GM19239 (cell line): ENCODE measurements at regions not wholly inside any gene's neighbourhood (a gene's known extent, or its start where the extent isn't known, plus 50 kb on each side); places are given as distances from the start of the nearest gene placed in this dataset.

Source experiments
- DNase-seq: peaks from one replicate; pipeline ENCODE4 v3.0.0; 2011; ENCODE audit warnings: low spot score; ENCODE audit not compliant: insufficient read length
- FAIRE-seq: peaks from 2 replicates; lab custom pipeline; 2011; peaks lifted over from hg19 to GRCh38; lab: Jason Lieb, UNC

DNA sequence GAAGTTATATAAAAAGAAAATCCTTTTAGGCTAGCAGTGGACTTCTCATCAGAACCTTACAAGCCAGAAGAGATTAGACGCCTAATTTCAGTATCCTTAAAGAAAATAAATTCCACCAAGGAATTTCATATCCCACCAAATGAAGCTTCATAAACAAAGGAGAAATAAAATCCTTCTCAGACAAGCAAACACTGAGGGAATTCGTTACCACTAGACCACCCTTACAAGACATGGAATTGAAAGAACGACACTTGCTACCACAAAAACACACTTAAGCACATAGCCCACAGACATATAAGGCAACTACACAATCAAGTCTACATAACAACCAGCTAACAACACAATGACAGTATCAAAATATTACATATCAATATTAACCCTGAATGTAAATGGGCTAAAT is 299.2 kb downstream of the TOX3 start:
- no peak for FAIRE-seq
- DNase-seq: no peak

- FAIRE-seq: no peak
Observed at GRCh38 chr16:52238710-52239109, 308.2 kb downstream of the TOX3 start.

GRCh38 chr16:52237823-52238222 is 309.1 kb downstream of the TOX3 start:
- DNase-seq (no peak), FAIRE-seq (no peak)

More at GRCh38 chr16:52238710-52239109, 308.2 kb downstream of the TOX3 start:
- DNase-seq: no peak

GRCh38 chr16:52235186-52235585 is 311.8 kb downstream of the TOX3 start:
- DNase-seq (no peak), FAIRE-seq (no peak)

DNA sequence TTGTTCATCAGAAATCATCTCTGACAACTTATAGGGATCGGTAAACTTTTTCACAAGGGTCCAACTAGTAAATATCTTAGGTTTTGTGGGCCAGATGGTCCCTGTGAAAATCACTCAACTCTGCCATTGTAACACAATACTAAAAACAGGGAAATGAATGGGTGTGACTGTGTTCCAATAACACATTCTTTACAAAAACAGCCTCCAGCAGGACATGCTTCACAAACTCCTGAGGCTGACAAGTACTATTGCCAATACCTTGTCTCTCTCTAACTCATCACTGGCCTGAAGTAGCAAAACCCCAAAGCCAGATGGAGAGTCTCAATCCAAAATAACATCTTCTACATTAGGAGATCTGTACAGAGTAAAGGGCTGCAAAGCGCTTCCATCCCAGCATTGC is 312.3 kb downstream of the TOX3 start:
- FAIRE-seq (no peak), DNase-seq (no peak)

GRCh38 chr16:52229471-52229870 is 317.5 kb downstream of the TOX3 start:
- FAIRE-seq: no peak
- DNase-seq: no peak

DNA sequence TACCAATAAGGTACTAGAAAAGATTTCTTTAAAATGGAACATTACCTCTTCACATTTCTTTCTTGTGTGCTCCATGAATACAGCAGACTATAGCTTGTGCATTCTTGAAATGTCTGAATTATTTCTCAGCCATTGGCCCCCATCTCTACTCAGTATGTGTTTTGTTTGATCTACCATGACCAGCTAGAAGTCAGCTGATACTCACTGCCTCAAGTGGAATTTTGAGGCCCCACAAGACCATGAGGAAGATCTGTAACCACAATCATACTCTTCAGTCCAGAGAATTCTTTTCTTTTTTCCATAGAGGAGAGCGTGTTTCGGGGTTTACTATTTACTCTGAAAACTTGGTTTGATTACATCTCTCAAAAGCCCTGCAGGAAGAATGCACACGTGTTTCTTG is 319.1 kb downstream of the TOX3 start:
- no peak for FAIRE-seq
- no peak for DNase-seq

DNA sequence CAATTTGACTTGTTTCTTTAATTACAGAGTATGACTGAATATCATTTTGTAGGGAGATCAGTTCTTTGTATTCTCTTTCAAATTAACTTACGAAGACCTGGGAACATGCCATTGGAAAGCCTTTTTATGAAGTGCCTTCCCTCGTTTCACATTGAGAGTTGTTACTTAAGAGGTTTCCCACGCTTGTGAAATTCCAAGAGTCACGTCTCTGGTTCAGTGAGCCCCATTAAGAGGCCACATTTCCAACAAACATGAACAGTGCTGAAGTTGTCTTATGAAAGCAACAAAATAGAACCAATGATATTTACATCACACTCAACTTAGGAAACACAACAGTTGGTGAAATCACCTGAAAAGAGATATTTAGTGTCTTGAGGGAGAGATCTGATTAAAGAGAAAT is 334.1 kb downstream of the TOX3 start:
- DNase-seq (no peak), FAIRE-seq (no peak)

DNA sequence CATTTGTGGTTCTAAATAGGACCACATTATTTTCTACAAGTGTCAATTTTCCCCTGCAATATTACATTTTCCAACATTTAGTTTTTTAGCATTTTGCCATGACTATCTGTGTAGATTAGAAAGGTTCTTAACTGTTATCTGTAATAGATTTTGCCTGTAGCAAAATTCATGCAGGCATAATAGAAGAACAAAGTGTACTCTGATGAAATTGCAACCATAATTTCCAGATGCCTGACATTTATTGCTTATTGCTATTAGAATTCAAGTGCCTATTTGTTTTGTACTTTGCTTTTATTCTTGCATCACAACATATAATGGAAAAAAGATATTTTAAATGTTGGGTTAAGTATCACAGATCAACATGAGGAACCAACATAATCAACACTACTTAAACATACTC is 337.7 kb downstream of the TOX3 start:
- FAIRE-seq (no peak), DNase-seq (no peak)

DNA sequence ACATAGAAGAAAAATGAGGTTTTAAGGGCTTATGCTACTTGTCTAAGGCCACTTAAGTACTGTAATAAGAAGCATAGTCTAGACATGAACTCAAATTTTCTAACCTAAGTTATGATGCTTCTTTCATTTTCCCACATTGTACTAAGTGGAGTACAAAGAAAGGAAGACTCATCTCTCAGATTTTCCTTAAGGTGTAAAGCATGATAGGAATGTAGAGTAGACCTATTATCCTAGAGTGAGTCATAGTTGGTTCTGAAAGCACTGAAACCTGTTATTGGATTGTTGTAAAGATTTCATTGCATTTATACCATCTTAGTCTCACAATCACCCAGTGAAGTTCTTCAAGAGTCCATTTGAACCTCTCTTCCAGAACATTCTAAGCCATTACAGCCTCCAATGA is 343.8 kb downstream of the TOX3 start:
- FAIRE-seq: no peak
- DNase-seq: no peak

DNA sequence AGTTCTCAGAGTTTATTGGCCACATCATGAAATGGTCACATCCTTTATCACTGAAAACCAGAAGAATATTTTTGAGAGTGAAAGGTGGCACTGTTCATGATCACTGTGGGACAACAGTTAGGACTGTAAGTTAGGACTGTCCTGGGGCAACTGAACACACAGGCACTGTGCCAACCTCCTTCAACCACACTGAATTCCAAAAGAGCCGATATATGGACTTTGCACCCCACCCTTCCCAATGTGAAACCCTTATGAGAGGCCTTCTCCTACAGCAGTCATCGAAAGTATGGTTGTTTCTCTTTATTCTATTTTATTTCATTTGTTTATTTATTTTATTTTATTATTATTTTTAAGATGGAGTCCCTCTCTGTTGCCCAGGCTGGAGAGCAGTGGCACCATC is 353.5 kb downstream of the TOX3 start:
- no peak for FAIRE-seq
- DNase-seq: no peak

GRCh38 chr16:52191531-52192134 is 355.3 kb downstream of the TOX3 start:
- peak; percentile 39 for DNase-seq

DNA sequence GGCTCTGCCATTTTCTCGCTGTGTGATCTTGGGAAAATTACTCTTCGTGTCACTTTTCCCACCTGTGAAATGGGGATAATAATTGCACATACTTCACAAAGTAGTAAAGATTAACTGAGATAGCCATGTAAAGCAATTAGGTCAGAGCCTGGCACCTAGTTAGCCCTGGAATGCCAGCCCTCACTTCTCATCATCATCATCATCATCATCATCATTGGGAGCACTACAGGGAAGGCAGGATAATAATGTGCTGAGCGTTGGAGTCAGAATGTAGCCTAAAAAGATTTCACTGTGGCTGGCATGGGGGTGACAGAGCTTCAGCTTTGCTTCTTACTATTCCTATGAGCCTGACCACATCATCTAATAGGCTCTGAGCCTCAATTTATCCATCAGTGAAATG is 362.6 kb downstream of the TOX3 start:
- DNase-seq (no peak), FAIRE-seq (no peak)

More at GRCh38 chr16:52191531-52192134, 355.3 kb downstream of the TOX3 start:
- FAIRE-seq: peak; percentile 81

GRCh38 chr16:52182840-52183239 is 364.1 kb downstream of the TOX3 start:
- FAIRE-seq: no peak
- DNase-seq: no peak

DNA sequence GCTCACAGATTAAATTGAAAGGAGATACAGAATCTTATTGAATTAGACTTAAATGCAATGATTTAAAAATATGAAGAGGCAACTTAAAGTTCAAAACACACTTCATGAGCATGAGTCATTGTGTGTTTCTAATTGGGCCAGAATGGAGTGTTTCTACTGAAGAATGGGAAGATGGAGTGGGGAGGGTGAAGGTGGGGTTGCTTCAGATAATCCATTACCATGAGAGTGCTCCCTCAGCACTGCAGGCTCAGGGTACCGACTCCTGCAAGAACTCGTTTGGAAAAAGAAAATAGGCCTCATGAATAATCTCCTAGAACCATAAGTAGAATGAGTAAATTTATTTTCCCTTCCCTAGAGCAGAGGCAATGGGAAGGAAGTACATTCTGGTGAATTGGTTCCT is 372.8 kb downstream of the TOX3 start:
- FAIRE-seq: no peak
- no peak for DNase-seq

- FAIRE-seq (no peak), DNase-seq (no peak)
Observed at GRCh38 chr16:52171481-52171880, 375.5 kb downstream of the TOX3 start.

DNA sequence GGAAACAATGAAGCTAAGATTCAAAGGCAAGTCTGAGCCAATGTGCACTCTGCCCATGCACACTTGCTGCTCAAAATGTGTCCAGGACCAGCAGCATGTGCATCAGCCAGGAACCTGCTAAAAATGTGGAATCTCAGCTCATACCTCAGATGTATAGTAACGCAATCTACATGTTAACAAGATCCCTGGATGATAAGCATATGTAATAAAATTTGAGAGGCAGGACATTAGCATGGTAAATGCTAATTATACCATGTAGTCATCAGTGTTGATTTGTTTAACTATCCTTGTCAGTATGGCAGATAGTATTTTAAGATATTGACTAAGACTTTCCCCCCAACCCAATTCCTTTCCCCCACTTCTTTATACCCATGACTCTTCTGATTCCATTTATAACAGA is 379.6 kb downstream of the TOX3 start:
- FAIRE-seq: no peak
- no peak for DNase-seq

- FAIRE-seq (no peak), DNase-seq (no peak)
Observed at GRCh38 chr16:52165961-52166360, 381.0 kb downstream of the TOX3 start.

DNA sequence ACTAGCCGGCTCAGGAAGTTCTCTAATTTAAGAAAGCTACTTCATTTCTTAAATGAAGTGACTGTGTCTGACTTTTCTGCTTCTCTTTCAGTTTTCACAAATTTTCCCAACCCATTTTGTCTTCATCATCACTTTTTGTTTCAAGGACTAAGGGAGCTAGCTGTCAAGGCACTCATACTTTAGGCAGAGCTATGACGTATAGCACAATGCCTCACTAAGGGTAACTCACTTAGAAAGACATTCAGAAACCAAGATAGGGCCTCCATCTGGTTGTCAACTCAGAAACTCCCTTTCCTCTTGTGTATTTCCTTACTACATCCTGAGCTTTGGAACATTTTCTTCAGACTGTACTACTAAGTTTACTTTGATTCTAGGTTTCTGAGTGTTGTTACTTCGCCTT is 397.9 kb downstream of the TOX3 start:
- DNase-seq: no peak
- no peak for FAIRE-seq

DNA sequence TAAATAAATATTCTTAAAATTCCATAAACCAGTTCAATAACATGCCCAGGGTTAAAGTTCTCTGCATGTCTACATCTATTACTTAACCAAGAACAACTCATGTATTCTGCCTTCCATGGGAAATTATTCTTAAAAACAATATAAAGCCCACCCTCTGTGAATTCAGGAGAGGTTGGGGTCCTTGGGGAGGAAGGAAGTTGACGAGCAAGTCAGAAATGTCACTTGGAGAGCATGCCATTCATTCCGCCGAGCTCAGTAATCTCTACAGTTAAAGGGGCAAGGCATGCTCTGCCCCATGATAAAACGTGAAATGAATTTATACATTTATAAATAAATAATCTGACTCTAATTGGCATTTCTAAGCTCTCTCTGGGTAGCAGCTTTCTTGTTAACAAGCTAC is 405.1 kb downstream of the TOX3 start:
- FAIRE-seq (no peak), DNase-seq (no peak)

GRCh38 chr16:52128361-52128760 is 418.6 kb downstream of the TOX3 start:
- FAIRE-seq (no peak), DNase-seq (no peak)

DNA sequence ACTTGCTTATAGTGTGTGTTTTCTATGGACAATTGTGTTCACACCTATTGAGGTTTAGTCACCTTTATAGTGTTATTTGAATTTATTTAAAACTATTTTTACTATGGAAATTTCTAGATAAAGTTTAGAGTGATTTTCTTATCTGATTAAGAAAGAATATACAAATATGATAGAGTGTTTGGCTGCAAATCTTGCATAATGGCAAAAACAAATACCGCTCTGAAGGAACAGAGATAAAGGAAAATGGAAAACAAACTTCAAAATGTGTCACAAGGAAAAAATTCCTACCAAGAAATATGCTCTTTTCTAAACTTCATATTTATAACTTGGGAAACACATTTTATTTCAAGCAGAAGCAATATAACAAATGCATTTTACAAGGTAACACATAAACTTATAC is 423.1 kb downstream of the TOX3 start:
- FAIRE-seq: no peak
- no peak for DNase-seq
